GM03348 (cell line): ENCODE measurements at regions not wholly inside any gene's neighbourhood (a gene's known extent, or its start where the extent isn't known, plus 50 kb on each side); places are given as distances from the start of the nearest gene placed in this dataset.

Experiments used
- DNase-seq: peaks from one replicate; pipeline ENCODE4 v3.0.0; 2012; ENCODE audit warnings: low spot score

GRCh38 chr4:3683744-3684421 is 82.3 kb upstream of the ADRA2C start:
- DNase-seq = no peak

GRCh38 chr4:3683077-3683743 is 83.0 kb upstream of the ADRA2C start:
- no peak for DNase-seq

- no peak for DNase-seq
Observed at GRCh38 chr4:3682236-3683076, 83.7 kb upstream of the ADRA2C start.

GRCh38 chr4:3681191-3681590 is 85.0 kb upstream of the ADRA2C start:
- no peak for DNase-seq

- DNase-seq = no peak
Observed at GRCh38 chr4:3680656-3681055, 85.5 kb upstream of the ADRA2C start.

GRCh38 chr4:3679851-3680311 is 86.3 kb upstream of the ADRA2C start:
- no peak for DNase-seq

- DNase-seq = no peak
Observed at GRCh38 chr4:3679071-3679825, 86.9 kb upstream of the ADRA2C start.

GRCh38 chr4:3677748-3678070 is 88.5 kb upstream of the ADRA2C start:
- no peak for DNase-seq

- DNase-seq = no peak
Observed at GRCh38 chr4:3676907-3677747, 89.1 kb upstream of the ADRA2C start.

- no peak for DNase-seq
Observed at GRCh38 chr4:3676196-3676595, 90.0 kb upstream of the ADRA2C start.

GRCh38 chr4:3675251-3676115 is 90.7 kb upstream of the ADRA2C start:
- no peak for DNase-seq

GRCh38 chr4:3674479-3674851 is 91.7 kb upstream of the ADRA2C start:
- DNase-seq = no peak

- no peak for DNase-seq
Observed at GRCh38 chr4:3673716-3674478, 92.3 kb upstream of the ADRA2C start.

GRCh38 chr4:3673176-3673575 is 93.0 kb upstream of the ADRA2C start:
- no peak for DNase-seq

- no peak for DNase-seq
Observed at GRCh38 chr4:3672465-3672831, 93.7 kb upstream of the ADRA2C start.

- no peak for DNase-seq
Observed at GRCh38 chr4:3671571-3672464, 94.4 kb upstream of the ADRA2C start.

- DNase-seq = no peak
Observed at GRCh38 chr4:3670521-3671519, 95.4 kb upstream of the ADRA2C start.
